HPDE6-E6E7 (cell line): ENCODE measurements at regions not wholly inside any gene's neighbourhood (a gene's known extent, or its start where the extent isn't known, plus 50 kb on each side); places are given as distances from the start of the nearest gene placed in this dataset.

Experiments
- DNase-seq: peaks from one replicate; pipeline ENCODE4 v3.0.0; 2011; ENCODE audit warnings: missing footprints; ENCODE audit errors: extremely low spot score

GRCh38 chr2:6773694-6774044 lies 92.0 kb downstream of the CMPK2 start:
- DNase-seq: no peak

GRCh38 chr2:6776125-6776524 lies 89.6 kb downstream of the CMPK2 start:
- no peak for DNase-seq

GRCh38 chr2:6777626-6778025 lies 88.1 kb downstream of the CMPK2 start:
- no peak for DNase-seq

- DNase-seq: no peak
Observed at GRCh38 chr2:6780765-6781274, 84.9 kb downstream of the CMPK2 start.

GRCh38 chr2:6782517-6783237 lies 83.0 kb downstream of the CMPK2 start:
- no peak for DNase-seq

GRCh38 chr2:6783238-6783614 lies 82.5 kb downstream of the CMPK2 start:
- no peak for DNase-seq

- DNase-seq: no peak
Observed at GRCh38 chr2:6784291-6784690, 81.4 kb downstream of the CMPK2 start.

GRCh38 chr2:6785493-6785892 lies 80.2 kb downstream of the CMPK2 start:
- DNase-seq: no peak

GRCh38 chr2:6787376-6787775 lies 78.3 kb downstream of the CMPK2 start:
- DNase-seq: no peak

GRCh38 chr2:6788614-6789013 lies 77.1 kb downstream of the CMPK2 start:
- DNase-seq: no peak

GRCh38 chr2:6789559-6790138 lies 76.1 kb downstream of the CMPK2 start:
- DNase-seq: no peak

- DNase-seq: no peak
Observed at GRCh38 chr2:6791682-6792081, 74.0 kb downstream of the CMPK2 start.

GRCh38 chr2:6792883-6793282 lies 72.8 kb downstream of the CMPK2 start:
- no peak for DNase-seq

- no peak for DNase-seq
Observed at GRCh38 chr2:6793371-6793770, 72.3 kb downstream of the CMPK2 start.

- no peak for DNase-seq
Observed at GRCh38 chr2:6793913-6794312, 71.8 kb downstream of the CMPK2 start.

GRCh38 chr2:6794448-6794847 lies 71.3 kb downstream of the CMPK2 start:
- no peak for DNase-seq
